ENCODE measurements at regions not wholly inside any gene's neighbourhood (a gene's known extent, or its start where the extent isn't known, plus 50 kb on each side); places are given as distances from the start of the nearest gene placed in this dataset.

- no peak overlapping the region for H4K91ac ChIP-seq (ENCODE audit: insufficient read depth, low read depth, low read length)
- no peaks in the 10 kb centered on the region for H3K36me3 ChIP-seq (ENCODE audit: control insufficient read depth, insufficient read depth, low read length)
- H2BK5ac ChIP-seq (ENCODE audit: low read depth, low read length, poor library complexity, severe bottlenecking): no peak overlapping the region
- ChIA-PET CTCF (no interaction called here), POLR2A (ENCODE audit: unreplicated experiment) (no interaction called here)
- H3K79me1 ChIP-seq (ENCODE audit: low read depth in 1 of 2, low read length in 2 of 2): no peaks in the 10 kb centered on the region
- ATAC-seq (ENCODE audit: low read depth) (no peak), DNase-seq (no peak)
- H4K8ac ChIP-seq (ENCODE audit: low read depth in 2 of 2, low read length in 2 of 2): no peak overlapping the region
- in situ Hi-C loops (cut with MboI; ENCODE audit: low sequenced_read_pairs): no loop called here
- no peak overlapping the region for H2AK9ac ChIP-seq (replicated peaks; ENCODE audit: low read depth, low read length, poor library complexity)
- H3K9ac ChIP-seq (ENCODE audit: low read depth, low read length): no peak overlapping the region
- no peak overlapping the region for H4K5ac ChIP-seq (ENCODE audit: low read depth, low read length)
- no peak overlapping the region for H2BK120ac ChIP-seq (ENCODE audit: low read depth, low read length)
- no peaks in the 10 kb centered on the region for H4K20me1 ChIP-seq (ENCODE audit: insufficient read depth, low read length)
- H3K18ac ChIP-seq (ENCODE audit: low read depth, low read length): no peak overlapping the region
- WGBS, 2 experiments (ENCODE audit: extremely low coverage in 2 of 2, insufficient read length in 1 of 2): no CpG with 5 or more reads among the region's 1 CpG
- no peak overlapping the region for H3K4me3 ChIP-seq (ENCODE audit: insufficient read depth, low read depth, low read length)
- H2BK20ac ChIP-seq (ENCODE audit: low read depth, low read length): no peak overlapping the region
- no peaks in the 10 kb centered on the region for H3K4me1 ChIP-seq (ENCODE audit: control insufficient read depth, insufficient read depth, low read length)
- no peak overlapping the region for H3K56ac ChIP-seq (ENCODE audit: extremely low read depth, insufficient read depth, low read length)
- dilution Hi-C loops (cut with HindIII; ENCODE audit: low sequenced_read_pairs, unreplicated experiment): no loop called here
- TF ChIP-seq, protein P1, sequence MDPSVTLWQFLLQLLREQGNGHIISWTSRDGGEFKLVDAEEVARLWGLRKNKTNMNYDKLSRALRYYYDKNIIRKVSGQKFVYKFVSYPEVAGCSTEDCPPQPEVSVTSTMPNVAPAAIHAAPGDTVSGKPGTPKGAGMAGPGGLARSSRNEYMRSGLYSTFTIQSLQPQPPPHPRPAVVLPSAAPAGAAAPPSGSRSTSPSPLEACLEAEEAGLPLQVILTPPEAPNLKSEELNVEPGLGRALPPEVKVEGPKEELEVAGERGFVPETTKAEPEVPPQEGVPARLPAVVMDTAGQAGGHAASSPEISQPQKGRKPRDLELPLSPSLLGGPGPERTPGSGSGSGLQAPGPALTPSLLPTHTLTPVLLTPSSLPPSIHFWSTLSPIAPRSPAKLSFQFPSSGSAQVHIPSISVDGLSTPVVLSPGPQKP (IDR thresholded peaks at IDR 0.05; ENCODE audit: borderline replicate concordance, low read depth, low read length): no peak
- TF ChIP-seq RCOR1 (IDR thresholded peaks at IDR 0.05; ENCODE audit: insufficient replicate concordance, low read length) (no peak), CEBPB (IDR thresholded peaks at IDR 0.05; ENCODE audit: low read depth, low read length) (no peak), RAD21 (IDR thresholded peaks at IDR 0.05; ENCODE audit: low read length) (no peak), FOS (IDR thresholded peaks at IDR 0.05; ENCODE audit: low read depth, low read length) (no peak), MAZ (IDR thresholded peaks at IDR 0.05; ENCODE audit: borderline replicate concordance, low read depth, low read length) (no peak), SMC3 (IDR thresholded peaks at IDR 0.05; ENCODE audit: low read depth, low read length) (no peak), MAFK (IDR thresholded peaks at IDR 0.05; ENCODE audit: low read depth, low read length) (no peak), NFE2L2 (IDR thresholded peaks at IDR 0.05; ENCODE audit: low read depth, low read length) (no peak), POLR2A (IDR thresholded peaks at IDR 0.05; ENCODE audit: low read depth, low read length) (no peak), RFX5 (IDR thresholded peaks at IDR 0.05; ENCODE audit: low read depth, low read length) (no peak), MXI1 (IDR thresholded peaks at IDR 0.05; ENCODE audit: borderline replicate concordance, low read depth, low read length) (no peak), CHD1 (IDR thresholded peaks at IDR 0.05; ENCODE audit: low read depth, low read length) (no peak)
- TF ChIP-seq, protein P2, sequence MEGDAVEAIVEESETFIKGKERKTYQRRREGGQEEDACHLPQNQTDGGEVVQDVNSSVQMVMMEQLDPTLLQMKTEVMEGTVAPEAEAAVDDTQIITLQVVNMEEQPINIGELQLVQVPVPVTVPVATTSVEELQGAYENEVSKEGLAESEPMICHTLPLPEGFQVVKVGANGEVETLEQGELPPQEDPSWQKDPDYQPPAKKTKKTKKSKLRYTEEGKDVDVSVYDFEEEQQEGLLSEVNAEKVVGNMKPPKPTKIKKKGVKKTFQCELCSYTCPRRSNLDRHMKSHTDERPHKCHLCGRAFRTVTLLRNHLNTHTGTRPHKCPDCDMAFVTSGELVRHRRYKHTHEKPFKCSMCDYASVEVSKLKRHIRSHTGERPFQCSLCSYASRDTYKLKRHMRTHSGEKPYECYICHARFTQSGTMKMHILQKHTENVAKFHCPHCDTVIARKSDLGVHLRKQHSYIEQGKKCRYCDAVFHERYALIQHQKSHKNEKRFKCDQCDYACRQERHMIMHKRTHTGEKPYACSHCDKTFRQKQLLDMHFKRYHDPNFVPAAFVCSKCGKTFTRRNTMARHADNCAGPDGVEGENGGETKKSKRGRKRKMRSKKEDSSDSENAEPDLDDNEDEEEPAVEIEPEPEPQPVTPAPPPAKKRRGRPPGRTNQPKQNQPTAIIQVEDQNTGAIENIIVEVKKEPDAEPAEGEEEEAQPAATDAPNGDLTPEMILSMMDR (conservative IDR thresholded peaks at IDR 0.05; ENCODE audit: low read depth, low read length): no peak
- TF ChIP-seq, protein P3, sequence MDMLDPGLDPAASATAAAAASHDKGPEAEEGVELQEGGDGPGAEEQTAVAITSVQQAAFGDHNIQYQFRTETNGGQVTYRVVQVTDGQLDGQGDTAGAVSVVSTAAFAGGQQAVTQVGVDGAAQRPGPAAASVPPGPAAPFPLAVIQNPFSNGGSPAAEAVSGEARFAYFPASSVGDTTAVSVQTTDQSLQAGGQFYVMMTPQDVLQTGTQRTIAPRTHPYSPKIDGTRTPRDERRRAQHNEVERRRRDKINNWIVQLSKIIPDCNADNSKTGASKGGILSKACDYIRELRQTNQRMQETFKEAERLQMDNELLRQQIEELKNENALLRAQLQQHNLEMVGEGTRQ (IDR thresholded peaks at IDR 0.05; ENCODE audit: low read depth, low read length): no peak
- intact Hi-C loops (cut with micrococcal nuclease): no loop called here
- H3K27ac ChIP-seq (ENCODE audit: insufficient read depth, low read length): no peak overlapping the region
- H2BK15ac ChIP-seq (ENCODE audit: low read depth, low read length): no peak overlapping the region
- H2AFZ ChIP-seq (replicated peaks; ENCODE audit: low read length, poor library complexity): no peak overlapping the region
- no peak overlapping the region for H3K23ac ChIP-seq (ENCODE audit: low read depth, low read length)
- no peaks in the 10 kb centered on the region; the same call in 1 of the 2 replicates for H3K9me3 ChIP-seq (ENCODE audit: control insufficient read depth, insufficient read depth, low read length)
- no peaks in the 10 kb centered on the region for H3K27me3 ChIP-seq (ENCODE audit: control insufficient read depth, insufficient read depth, low read length)
- no TSS peak for BruUV-seq (replicated peaks)
- no peak overlapping the region for H2AK5ac ChIP-seq (ENCODE audit: low read depth, low read length)
- no peak overlapping the region for H3K4ac ChIP-seq (ENCODE audit: low read depth, low read length)
- H3K4me2 ChIP-seq (ENCODE audit: low read depth, low read length): no peak overlapping the region
- no peaks in the 10 kb centered on the region for H3K9me1 ChIP-seq (ENCODE audit: insufficient read depth, low read length)
- no peak overlapping the region for H3K14ac ChIP-seq (replicated peaks; ENCODE audit: low read depth, low read length)
Observed at GRCh38 chr4:10384974-10385373, 72.3 kb downstream of the ZNF518B start.
